ENCODE measurements at regions not wholly inside any gene's neighbourhood (a gene's known extent, or its start where the extent isn't known, plus 50 kb on each side); places are given as distances from the start of the nearest gene placed in this dataset.

- no peak overlapping the region for H3K4me2 ChIP-seq (ENCODE audit: insufficient read depth, low read length)
- no peaks in the 10 kb centered on the region for H3K36me3 ChIP-seq (ENCODE audit: control insufficient read depth in 2 of 2, extremely low read depth in 1 of 2, insufficient read depth in 2 of 2, low read length in 2 of 2)
- dilution Hi-C loops (cut with MboI; ENCODE audit: extremely low pct_ligation_motif_present, low sequenced_read_pairs): no loop called here
- TF ChIP-seq MAX (IDR thresholded peaks at IDR 0.05; ENCODE audit: insufficient read depth, insufficient read length) (no peak), GATA2 (IDR thresholded peaks at IDR 0.05; ENCODE audit: insufficient read depth, insufficient read length, low read depth, low read length) (no peak), POLR2A (IDR thresholded peaks at IDR 0.05; ENCODE audit: low read depth, low read length) (no peak), FOS (IDR thresholded peaks at IDR 0.05; ENCODE audit: borderline replicate concordance, insufficient read depth, low read length) (no peak), JUN (IDR thresholded peaks at IDR 0.05; ENCODE audit: borderline replicate concordance, insufficient read depth, insufficient read length, low read depth) (no peak), MYC (IDR thresholded peaks at IDR 0.05; ENCODE audit: low read depth, low read length) (no peak), EZH2 (IDR thresholded peaks at IDR 0.05; ENCODE audit: borderline replicate concordance, low read depth, low read length, severe bottlenecking) (no peak), POLR2AphosphoS5 (IDR thresholded peaks at IDR 0.05; ENCODE audit: insufficient read depth, low read depth, low read length) (no peak), CTCF (IDR thresholded peaks at IDR 0.05; ENCODE audit: extremely low read depth in 1 of 2, insufficient read depth in 1 of 2, low read depth in 1 of 2, low read length in 2 of 2) (no peak)
- no peaks in the 10 kb centered on the region for H4K20me1 ChIP-seq (replicated peaks; ENCODE audit: control insufficient read depth, extremely low read depth, insufficient read depth, low read length)
- H3K4me1 ChIP-seq (ENCODE audit: control insufficient read depth, extremely low read depth, insufficient read depth, low read length): no peaks in the 10 kb centered on the region
- DNase-seq (ENCODE audit: low read depth, low spot score) (no peak), FAIRE-seq (no peak)
- no TSS peak for BruUV-seq (replicated peaks)
- intact Hi-C loops (cut with micrococcal nuclease): no loop called here
- no peaks in the 10 kb centered on the region for H3K9me3 ChIP-seq (replicated peaks; ENCODE audit: control insufficient read depth, insufficient read depth, low read length)
- POLR2A ChIA-PET: no interaction called here
- no peaks in the 10 kb centered on the region for H3K27me3 ChIP-seq (ENCODE audit: control insufficient read depth in 2 of 2, insufficient read depth in 2 of 2, low read length in 2 of 2)
- H2AFZ ChIP-seq (ENCODE audit: low read depth, low read length): no peak overlapping the region
- CTCF ChIA-PET: no interaction called here
- no peaks in the 10 kb centered on the region for H3K79me2 ChIP-seq (ENCODE audit: control insufficient read depth, insufficient read depth, low read length)
- no peaks in the 10 kb centered on the region for H3K9me1 ChIP-seq (replicated peaks; ENCODE audit: control insufficient read depth, extremely low read depth, insufficient read depth, low read length)
- no peak overlapping the region for H3K27ac ChIP-seq (ENCODE audit: insufficient read depth, low read depth, low read length)
- H3K9ac ChIP-seq (replicated peaks; ENCODE audit: extremely low read depth, insufficient read depth, low read length): no peak overlapping the region
- H3K4me3 ChIP-seq (replicated peaks in 1 of 3; ENCODE audit: insufficient read depth in 1 of 3, low read depth in 1 of 3, low read length in 3 of 3): no peak overlapping the region
Measured at GRCh38 chr2:128556089-128556488, 237.4 kb upstream of the HS6ST1 start.
